GM12878 (cell line): ENCODE measurements at regions not wholly inside any gene's neighbourhood (a gene's known extent, or its start where the extent isn't known, plus 50 kb on each side); places are given as distances from the start of the nearest gene placed in this dataset.

Experiments used
- ATAC-seq: fragments of 200-7000 bp; cut with Tn5 transposase; 3 replicates; pipeline ENCODE4 v1.9.1; 2020; ENCODE audit warnings: mild to moderate bottlenecking, moderate library complexity
- BruUV-seq: library from RNA; stranded (reverse); fragments of 400-500 nt; replicated peaks from 2 replicates; lab custom pipeline; 2021; lab: Mats Ljungman, UMichigan
- CTCF ChIA-PET: fragments of 300-600 bp; sonication (Branson Sonifier 250); formaldehyde crosslinking; extraction: SDS; loops from one replicate; lab custom pipeline; 2021; ENCODE audit warnings: inconsistent platforms; lab: Yijun Ruan, JAX
- POLR2A ChIA-PET: fragments of 350-600 bp; formaldehyde crosslinking; extraction: SDS; loops from one replicate; lab custom pipeline; 2021; ENCODE audit warnings: inconsistent platforms; lab: Charles Lee
- RAD21 ChIA-PET: fragments of 300-600 bp; sonication (Branson Sonifier 250); formaldehyde crosslinking; loops from one replicate; lab custom pipeline; 2023; ENCODE audit warnings: antibody characterized with exemption; ENCODE audit not compliant: unreplicated experiment; lab: Charles Lee
- SMC1A ChIA-PET: fragments of 300-600 bp; sonication (Branson Sonifier 250); formaldehyde crosslinking; loops from one replicate; lab custom pipeline; 2023; ENCODE audit not compliant: unreplicated experiment, uncharacterized antibody; lab: Charles Lee
- DNase-seq: peaks from one replicate; pipeline ENCODE4 v3.0.0-alpha.2; 2011; ENCODE audit warnings: low read depth, low spot score
- FAIRE-seq: peaks from 3 replicates; lab custom pipeline; 2011; peaks lifted over from hg19 to GRCh38; lab: Jason Lieb, UNC
- H2AFZ ChIP-seq: 2 replicates; pipeline ENCODE4 v1.6.0; 2011; ENCODE audit warnings: low read depth, low read length, control low read depth; ENCODE audit not compliant: control insufficient read depth
- H3K27ac ChIP-seq: 2 replicates; pipeline ENCODE4 v1.5.1; 2011; ENCODE audit warnings: control low read depth; ENCODE audit not compliant: control insufficient read depth, insufficient read depth
- H3K27me3 ChIP-seq, 2 experiments: replicated peaks in 1 of 2; 2 replicates each; pipeline versions ENCODE4 v1.6.0 to v1.6.1; 2011; ENCODE audit warnings: low read length in 1 of 2; ENCODE audit not compliant: control insufficient read depth in 2 of 2, insufficient read depth in 2 of 2
- H3K36me3 ChIP-seq, 2 experiments: 2 replicates each; pipeline ENCODE4 v1.5.1; 2011; ENCODE audit warnings: low read length in 1 of 2; ENCODE audit not compliant: control insufficient read depth in 2 of 2, insufficient read depth in 2 of 2
- H3K4me1 ChIP-seq: 2 replicates; pipeline ENCODE4 v1.6.1; 2011; ENCODE audit warnings: mild to moderate bottlenecking, low read length, moderate library complexity, mixed read lengths; ENCODE audit not compliant: control insufficient read depth, insufficient read depth
- H3K4me2 ChIP-seq: 2 replicates; pipeline ENCODE4 v1.6.0; 2011; ENCODE audit warnings: control low read depth; ENCODE audit not compliant: control insufficient read depth, insufficient read depth
- H3K4me3 ChIP-seq: fragments of 200-600 bp; sonication (generic); 2 replicates; pipeline ENCODE4 v1.5.1; 2016
- H3K79me2 ChIP-seq: 2 replicates; pipeline ENCODE4 v1.6.0; 2011; ENCODE audit warnings: low read length; ENCODE audit not compliant: control insufficient read depth, insufficient read depth
- H3K9ac ChIP-seq: 2 replicates; pipeline ENCODE4 v1.8.0; 2011; ENCODE audit warnings: low read length, control low read depth, mixed read lengths; ENCODE audit not compliant: control insufficient read depth, insufficient read depth
- H3K9me3 ChIP-seq: replicated peaks from 3 replicates; pipeline ENCODE4 v1.5.1; 2011; ENCODE audit warnings: mild to moderate bottlenecking, low read length; ENCODE audit not compliant: control insufficient read depth, insufficient read depth
- H4K20me1 ChIP-seq: 2 replicates; pipeline ENCODE4 v1.6.0; 2011; ENCODE audit not compliant: control insufficient read depth, insufficient read depth
- CHD4 ChIP-seq: fragments of 200-600 bp; sonication (generic); IDR thresholded peaks from 2 replicates; pipeline ENCODE4 v1.6.1; 2016; ENCODE audit warnings: mild to moderate bottlenecking
- CREB1 ChIP-seq: IDR thresholded peaks from 2 replicates; pipeline ENCODE4 v1.6.1; 2012; ENCODE audit warnings: low read depth, mild to moderate bottlenecking, inconsistent platforms
- CREM ChIP-seq: IDR thresholded peaks from 2 replicates; pipeline ENCODE4 v1.6.1; 2014; ENCODE audit warnings: antibody characterized with exemption, low read depth
- E2F8 ChIP-seq: fragments of 450-650 bp; IDR thresholded peaks from 2 replicates; pipeline ENCODE4 v1.6.1; 2018; ENCODE audit warnings: mild to moderate bottlenecking, low read depth, moderate library complexity; ENCODE audit not compliant: partially characterized antibody
- HSF1 ChIP-seq: fragments of 150-350 bp; IDR thresholded peaks from 2 replicates; pipeline ENCODE4 v1.6.1; 2014; ENCODE audit warnings: mild to moderate bottlenecking, low read depth, low read length
- IKZF2 ChIP-seq, 2 experiments: fragments of 450-650 bp; IDR thresholded peaks; 2 replicates each; pipeline ENCODE4 v1.6.1; 2017; ENCODE audit warnings: mild to moderate bottlenecking in 2 of 2, moderate library complexity in 2 of 2
- MEF2A ChIP-seq: IDR thresholded peaks from 2 replicates; pipeline ENCODE4 v1.6.1; 2011; ENCODE audit warnings: low read depth, mild to moderate bottlenecking, low read length, moderate library complexity; ENCODE audit not compliant: insufficient read depth
- MTA2 ChIP-seq: fragments of 450-650 bp; IDR thresholded peaks from 2 replicates; pipeline ENCODE4 v1.6.1; 2016; ENCODE audit warnings: low read depth, mild to moderate bottlenecking, moderate library complexity
- PRDM15 ChIP-seq: fragments of 450-650 bp; formaldehyde crosslinking; IDR thresholded peaks from 2 replicates; pipeline ENCODE4 v1.4.0; 2020; ENCODE audit warnings: mild to moderate bottlenecking, moderate library complexity
- RBBP5 ChIP-seq: fragments of 200-600 bp; sonication (generic); conservative IDR thresholded peaks from 2 replicates; pipeline ENCODE4 v1.6.1; 2016
- SMAD1 ChIP-seq: fragments of 450-650 bp; IDR thresholded peaks from 2 replicates; pipeline ENCODE4 v1.6.1; 2018; ENCODE audit warnings: mild to moderate bottlenecking, low read depth; ENCODE audit not compliant: partially characterized antibody
- WRNIP1 ChIP-seq: IDR thresholded peaks from 2 replicates; pipeline ENCODE4 v1.6.1; 2011; ENCODE audit warnings: low read depth, low read length, improper control_type of control experiment, borderline replicate concordance
- ZBED1 ChIP-seq: IDR thresholded peaks from 2 replicates; pipeline ENCODE4 v1.6.1; 2016; ENCODE audit warnings: borderline replicate concordance
- ZNF592 ChIP-seq: fragments of 450-650 bp; IDR thresholded peaks from 2 replicates; pipeline ENCODE4 v1.6.1; 2017; ENCODE audit warnings: mild to moderate bottlenecking, moderate library complexity
- WGBS: methylation state at CpG from one replicate; pipeline ENCODE4 v1.1.6; 2016; ENCODE audit warnings: low lambda C conversion rate; ENCODE audit not compliant: insufficient replicate concordance, insufficient coverage; ENCODE audit errors: missing lambda C conversion rate; 5-methylcytosine and 5-hydroxymethylcytosine counted together
- in situ Hi-C: fragments of 300-500 bp; cut with MboI; formaldehyde crosslinking; loops from 9 replicates; pipeline ENCODE4 v1.14.3; 2018; ENCODE audit warnings: mixed read lengths
- intact Hi-C: fragments of 100-400 bp; cut with micrococcal nuclease; formaldehyde crosslinking; loops from one replicate; pipeline ENCODE4 v1.14.2; 2022; ENCODE audit not compliant: unreplicated experiment

GRCh38 chr10:94146746-94147145 is 153.0 kb downstream of the PLCE1 start:
- ChIA-PET CTCF (no interaction called here), SMC1A (no interaction called here), POLR2A (no interaction called here), RAD21 (no interaction called here)
- H3K4me1 ChIP-seq = no peaks in the 10 kb centered on the region
- no peak overlapping the region for H3K9ac ChIP-seq
- BruUV-seq = no TSS peak
- no peaks in the 10 kb centered on the region for H3K36me3 ChIP-seq
- H3K27me3 ChIP-seq = no peaks in the 10 kb centered on the region; a peak in 1 of 4 replicates
- no peak overlapping the region for H2AFZ ChIP-seq
- H3K27ac ChIP-seq = no peak overlapping the region
- intact Hi-C loops (no loop called here), in situ Hi-C loops (no loop called here)
- H3K4me2 ChIP-seq = no peak overlapping the region
- H3K4me3 ChIP-seq = no peak overlapping the region
- no peaks in the 10 kb centered on the region; the same call in 2 of the 3 replicates for H3K9me3 ChIP-seq
- no peaks in the 10 kb centered on the region for H3K79me2 ChIP-seq
- ATAC-seq (no peak), FAIRE-seq (no peak), DNase-seq (no peak)
- 38% methylated on average over 5 of the region's 5 CpGs for WGBS
- no peaks in the 10 kb centered on the region for H4K20me1 ChIP-seq
- TF ChIP-seq ZNF592 (no peak), HSF1 (no peak), SMAD1 (no peak), CREB1 (no peak), ZBED1 (no peak), CHD4 (no peak), IKZF2 (IDR thresholded peaks at IDR 0.05) (no peak), MEF2A (no peak), PRDM15 (CRISPR knock-in tag) (no peak), RBBP5 (no peak), MTA2 (no peak), E2F8 (no peak), WRNIP1 (no peak), CREM (no peak)
